ENCODE measurements at regions not wholly inside any gene's neighbourhood (a gene's known extent, or its start where the extent isn't known, plus 50 kb on each side); places are given as distances from the start of the nearest gene placed in this dataset.
"Not testable (repeated sequence)": the region's sequence is repeated elsewhere in the genome, so short reads cannot be mapped to it uniquely, and the experiment has no call there.

GRCh38 chr6:80862756-80863155, 756.3 kb downstream of the BCKDHB start:
- DNase-seq: no peak

GRCh38 chr6:80860107-80860506, 753.6 kb downstream of the BCKDHB start:
- DNase-seq: no peak

- DNase-seq: not testable (repeated sequence)
Measured at GRCh38 chr6:80847973-80848372, 741.5 kb downstream of the BCKDHB start.

- no peak for DNase-seq
Measured at GRCh38 chr6:80832337-80832736, 725.9 kb downstream of the BCKDHB start.

GRCh38 chr6:80793411-80793810, 686.9 kb downstream of the BCKDHB start:
- no peak for DNase-seq

GRCh38 chr6:80792151-80792550, 685.7 kb downstream of the BCKDHB start:
- no peak for DNase-seq

- DNase-seq: peak; percentile 27
Measured at GRCh38 chr6:80789912-80790570, 683.6 kb downstream of the BCKDHB start.

GRCh38 chr6:80783271-80783670, 676.8 kb downstream of the BCKDHB start:
- DNase-seq: not testable (repeated sequence)

- no peak for DNase-seq
Measured at GRCh38 chr6:80771941-80772340, 665.5 kb downstream of the BCKDHB start.

- no peak for DNase-seq
Measured at GRCh38 chr6:80769106-80769505, 662.6 kb downstream of the BCKDHB start.

GRCh38 chr6:80767808-80768207, 661.3 kb downstream of the BCKDHB start:
- DNase-seq: peak; percentile 60

- DNase-seq: no peak
Measured at GRCh38 chr6:80744213-80744612, 637.7 kb downstream of the BCKDHB start.

- no peak for DNase-seq
Measured at GRCh38 chr6:80742481-80742880, 636.0 kb downstream of the BCKDHB start.

- no peak for DNase-seq
Measured at GRCh38 chr6:80733641-80734040, 627.2 kb downstream of the BCKDHB start.

GRCh38 chr6:80728830-80729229, 622.4 kb downstream of the BCKDHB start:
- DNase-seq: no peak

GRCh38 chr6:80728101-80728750, 621.8 kb downstream of the BCKDHB start:
- no peak for DNase-seq

- no peak for DNase-seq
Measured at GRCh38 chr6:80725156-80725930, 618.9 kb downstream of the BCKDHB start.

- no peak for DNase-seq
Measured at GRCh38 chr6:80720824-80721223, 614.4 kb downstream of the BCKDHB start.

GRCh38 chr6:80714513-80714912, 608.0 kb downstream of the BCKDHB start:
- no peak for DNase-seq

GRCh38 chr6:80698459-80698858, 592.0 kb downstream of the BCKDHB start:
- DNase-seq: no peak

- no peak for DNase-seq
Measured at GRCh38 chr6:80696268-80696667, 589.8 kb downstream of the BCKDHB start.

- peak; percentile 37 for DNase-seq
Measured at GRCh38 chr6:80690551-80691131, 584.2 kb downstream of the BCKDHB start.

GRCh38 chr6:80689716-80690395, 583.4 kb downstream of the BCKDHB start:
- DNase-seq: no peak
